Forelimb muscle (tissue), 1 donor: ENCODE measurements at regions not wholly inside any gene's neighbourhood (a gene's known extent, or its start where the extent isn't known, plus 50 kb on each side); places are given as distances from the start of the nearest gene placed in this dataset.
"Not testable (repeated sequence)": the region's sequence is repeated elsewhere in the genome, so short reads cannot be mapped to it uniquely, and the experiment has no call there.

Source experiments
- DNase-seq: peaks from one replicate; pipeline ENCODE4 v3.0.0-alpha.2; 2013; ENCODE audit warnings: low read depth

- no peak for DNase-seq
Observed at GRCh38 chr22:48075604-48076003, 1313.2 kb downstream of the TBC1D22A start.

GRCh38 chr22:48072777-48073176, 1310.3 kb downstream of the TBC1D22A start:
- DNase-seq = no peak

GRCh38 chr22:48071828-48072227, 1309.4 kb downstream of the TBC1D22A start:
- DNase-seq = no peak

- DNase-seq = no peak
Observed at GRCh38 chr22:48071305-48071704, 1308.9 kb downstream of the TBC1D22A start.

- DNase-seq = no peak
Observed at GRCh38 chr22:48070760-48071159, 1308.3 kb downstream of the TBC1D22A start.

- no peak for DNase-seq
Observed at GRCh38 chr22:48070083-48070482, 1307.6 kb downstream of the TBC1D22A start.

GRCh38 chr22:48069256-48069655, 1306.8 kb downstream of the TBC1D22A start:
- DNase-seq = no peak

- no peak for DNase-seq
Observed at GRCh38 chr22:48068323-48068885, 1306.0 kb downstream of the TBC1D22A start.

GRCh38 chr22:48065892-48066291, 1303.4 kb downstream of the TBC1D22A start:
- no peak for DNase-seq

GRCh38 chr22:48061726-48062125, 1299.3 kb downstream of the TBC1D22A start:
- no peak for DNase-seq

- DNase-seq = no peak
Observed at GRCh38 chr22:48060266-48060665, 1297.8 kb downstream of the TBC1D22A start.

GRCh38 chr22:48059521-48059920, 1297.1 kb downstream of the TBC1D22A start:
- not testable (repeated sequence) for DNase-seq

- DNase-seq = no peak
Observed at GRCh38 chr22:48057116-48057835, 1294.8 kb downstream of the TBC1D22A start.

GRCh38 chr22:48055827-48056226, 1293.4 kb downstream of the TBC1D22A start:
- no peak for DNase-seq

GRCh38 chr22:48055185-48055584, 1292.7 kb downstream of the TBC1D22A start:
- no peak for DNase-seq

GRCh38 chr22:48054596-48054995, 1292.1 kb downstream of the TBC1D22A start:
- no peak for DNase-seq

GRCh38 chr22:48053973-48054372, 1291.5 kb downstream of the TBC1D22A start:
- DNase-seq = no peak

GRCh38 chr22:48053486-48053885, 1291.0 kb downstream of the TBC1D22A start:
- no peak for DNase-seq

GRCh38 chr22:48052621-48052890, 1290.1 kb downstream of the TBC1D22A start:
- no peak for DNase-seq

GRCh38 chr22:48051796-48052620, 1289.6 kb downstream of the TBC1D22A start:
- DNase-seq = no peak

- no peak for DNase-seq
Observed at GRCh38 chr22:48050836-48051235, 1288.4 kb downstream of the TBC1D22A start.

GRCh38 chr22:48049116-48049515, 1286.7 kb downstream of the TBC1D22A start:
- DNase-seq = no peak
